ENCODE measurements at regions not wholly inside any gene's neighbourhood (a gene's known extent, or its start where the extent isn't known, plus 50 kb on each side); places are given as distances from the start of the nearest gene placed in this dataset.

DNA sequence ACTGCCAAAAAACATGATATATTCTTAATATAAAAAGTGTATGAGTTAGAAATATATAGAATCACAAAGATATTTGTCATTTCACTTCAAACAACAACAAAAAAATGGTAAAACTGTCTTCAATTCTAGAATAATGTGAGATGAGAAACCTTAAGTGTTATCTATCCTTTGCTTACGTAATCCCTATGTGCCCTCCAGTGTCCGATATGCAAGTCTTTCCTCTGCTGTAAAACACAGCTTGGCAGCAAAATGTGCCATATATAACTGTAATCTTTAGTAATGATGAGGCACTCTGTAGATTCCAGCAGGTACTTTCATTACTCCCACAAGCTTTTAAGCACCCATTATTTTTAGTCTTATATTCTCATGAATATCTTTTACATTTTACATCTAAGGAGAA lies 555.1 kb upstream of the FRG1 start:
- no peak for DNase-seq (ENCODE audit: low read depth)

DNA sequence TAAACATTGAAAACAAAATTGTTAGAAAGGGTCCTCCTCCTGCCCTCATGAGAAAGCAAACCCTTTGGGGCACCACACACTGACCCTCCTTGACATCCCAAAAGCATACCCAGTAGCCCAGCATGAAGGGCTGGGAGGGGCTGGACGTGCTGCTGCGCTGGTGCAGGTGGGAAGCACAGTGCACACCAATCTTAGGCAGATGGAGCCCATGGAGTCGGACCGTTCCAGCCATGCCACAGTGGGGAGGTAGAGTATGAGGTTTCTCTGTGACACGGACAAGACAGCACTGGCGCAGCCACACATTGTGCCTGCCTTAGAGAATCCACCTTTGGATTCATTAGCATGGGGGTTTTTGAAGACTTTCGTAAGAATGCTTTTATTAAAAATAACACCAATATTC lies 544.2 kb upstream of the FRG1 start:
- DNase-seq (ENCODE audit: low read depth), result no peak

DNA sequence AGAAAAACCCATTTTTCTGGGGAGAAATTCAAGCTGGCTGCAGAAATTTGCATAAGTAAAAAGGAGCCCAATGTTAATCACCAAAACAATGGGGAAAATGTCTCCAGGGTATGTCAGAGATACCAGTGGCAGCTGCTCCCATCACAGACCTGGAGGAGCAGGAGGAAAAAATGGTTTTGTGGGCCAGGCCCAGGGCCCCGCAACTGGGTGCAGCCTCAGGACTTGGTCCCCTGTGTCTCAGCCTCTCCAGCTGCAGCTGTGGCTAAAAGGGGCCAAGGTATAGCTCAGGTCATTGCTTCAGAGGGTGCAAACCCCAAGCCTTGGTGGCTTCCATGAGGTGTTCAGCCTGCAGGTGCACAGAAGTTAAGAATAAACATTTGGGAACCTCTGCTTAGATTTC lies 536.4 kb upstream of the FRG1 start:
- DNase-seq (ENCODE audit: low read depth), result no peak

DNA sequence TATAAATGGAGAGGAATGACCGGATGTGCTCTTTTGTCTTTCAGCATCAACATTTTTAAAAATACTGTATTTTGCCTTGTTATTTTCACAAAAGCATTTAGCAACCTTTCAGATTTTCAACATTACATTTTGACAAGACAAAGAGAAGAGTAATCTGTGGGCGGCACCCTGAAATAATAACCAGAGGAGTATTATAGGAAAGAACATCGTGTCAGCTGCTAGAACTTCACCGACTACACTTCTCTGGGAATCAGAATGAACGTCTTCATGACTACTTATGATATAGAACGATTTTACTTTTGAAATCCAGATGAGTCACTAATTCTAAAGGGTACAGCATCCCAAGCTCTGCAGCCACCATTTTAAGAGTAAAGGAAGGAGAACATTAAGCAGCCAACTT lies 531.5 kb upstream of the FRG1 start:
- no peak for DNase-seq (ENCODE audit: low read depth)

DNA sequence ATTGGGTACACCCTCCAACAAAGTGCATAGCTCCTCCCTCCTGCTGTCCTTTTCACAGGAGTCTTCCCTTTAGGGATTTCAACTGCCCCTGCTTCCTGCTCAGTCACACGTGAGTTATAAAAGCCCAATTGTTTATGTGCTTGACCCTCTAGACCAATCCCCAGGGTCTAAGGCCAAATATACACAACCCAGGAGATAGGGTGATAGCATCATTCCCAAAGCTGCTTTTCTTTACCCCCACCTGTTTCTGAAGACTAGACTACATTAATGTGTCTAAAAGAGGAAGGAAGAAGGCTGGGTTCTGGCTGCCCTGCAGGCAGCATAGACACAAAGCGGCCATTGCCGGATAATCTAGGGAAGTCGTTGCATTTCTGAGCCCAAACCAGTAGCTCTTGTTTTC lies 526.7 kb upstream of the FRG1 start:
- no peak for DNase-seq (ENCODE audit: low read depth)

DNA sequence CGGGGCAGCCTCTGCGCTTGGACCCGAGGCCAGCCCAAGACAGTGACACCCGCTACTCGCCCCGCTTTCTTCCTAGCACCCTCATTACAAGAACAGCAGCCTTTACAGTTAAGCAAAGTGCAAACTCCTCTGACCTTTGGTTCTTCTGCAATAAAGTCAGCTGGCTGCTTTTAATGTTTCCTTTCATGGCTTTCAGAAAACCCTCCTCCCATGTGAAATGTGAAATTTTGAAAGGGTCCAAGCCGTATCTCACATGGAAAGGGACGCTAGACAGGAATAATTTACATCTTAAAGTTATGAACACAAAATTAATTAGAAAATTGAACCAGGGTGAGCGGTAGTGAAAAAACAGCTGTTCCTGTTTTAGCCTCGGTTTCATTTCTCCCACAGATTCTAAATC lies 520.1 kb upstream of the FRG1 start:
- no peak for DNase-seq (ENCODE audit: low read depth)

DNA sequence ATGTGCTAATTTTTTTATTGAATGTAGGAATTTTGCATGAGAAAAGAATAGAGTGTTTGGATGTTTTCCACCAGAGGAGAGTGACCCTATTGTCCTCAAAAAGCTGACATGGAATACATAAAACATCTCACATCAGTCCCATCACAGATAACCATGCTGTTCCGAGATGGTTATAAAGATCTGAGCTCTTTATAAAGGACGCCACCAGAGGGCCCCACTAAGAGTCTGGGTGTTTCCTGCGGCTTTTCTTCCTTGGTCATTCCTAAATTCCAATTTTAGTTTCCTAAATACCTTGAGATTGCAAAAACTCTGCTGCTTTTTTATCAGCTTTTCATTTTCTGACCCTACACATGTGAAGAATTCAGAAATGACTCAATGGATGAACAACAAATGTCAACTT lies 504.5 kb upstream of the FRG1 start:
- DNase-seq (ENCODE audit: low read depth), result no peak

DNA sequence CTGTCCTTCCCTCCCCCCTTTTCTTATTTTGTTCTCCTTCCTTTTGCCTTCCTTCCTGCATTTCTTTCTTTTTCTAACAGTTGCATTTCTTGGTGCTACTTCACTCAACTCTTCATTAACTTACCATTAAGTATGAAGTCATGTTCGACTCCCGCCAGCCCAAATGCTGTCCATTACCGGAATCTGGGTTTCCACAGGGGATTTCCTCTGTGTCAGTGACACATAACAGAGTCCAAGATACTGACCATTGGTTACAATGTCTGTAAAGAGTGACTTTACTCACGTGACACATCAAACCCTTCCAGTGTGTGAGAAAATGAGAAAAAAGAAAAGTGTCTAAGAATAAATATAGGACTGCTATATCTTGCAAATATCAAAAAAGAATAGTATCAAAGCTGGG lies 500.0 kb upstream of the FRG1 start:
- DNase-seq (ENCODE audit: low read depth), result no peak

DNA sequence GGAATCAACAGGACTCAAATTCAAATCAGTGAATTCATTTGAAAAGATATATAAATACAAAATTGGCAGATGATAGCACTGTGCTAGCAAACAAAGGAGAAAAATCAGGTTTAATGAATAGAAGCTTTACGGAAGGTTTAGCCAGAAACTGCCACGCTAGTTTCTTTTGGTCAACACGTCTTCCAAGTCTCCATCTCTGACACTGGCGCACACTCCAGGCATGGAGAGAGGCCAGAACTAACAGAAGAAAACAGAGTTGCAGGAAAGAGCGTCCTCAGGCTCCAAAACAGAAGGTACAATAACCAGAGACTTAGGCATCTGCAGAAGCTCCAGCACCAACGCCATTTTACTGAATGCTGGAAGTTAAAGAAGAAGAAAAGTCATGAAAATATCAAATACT lies 497.3 kb upstream of the FRG1 start:
- no peak for DNase-seq (ENCODE audit: low read depth)

DNA sequence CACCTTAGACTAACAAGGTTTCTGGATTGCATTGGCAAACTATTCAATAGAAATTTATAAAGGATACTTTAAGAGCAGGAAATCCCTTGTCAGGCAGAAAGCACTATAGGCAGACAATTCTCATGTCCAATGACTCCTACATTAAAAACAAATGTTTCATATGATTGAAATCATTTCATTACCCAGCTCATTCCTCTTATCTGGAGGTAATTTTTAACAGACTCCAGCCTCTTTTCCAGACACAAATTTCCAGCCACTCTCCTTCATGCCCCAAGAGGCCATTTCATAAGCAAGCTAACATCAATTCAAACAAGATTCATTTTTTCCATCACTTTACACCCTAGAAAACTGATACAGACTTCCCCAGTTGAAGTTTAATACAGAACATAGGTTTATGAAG lies 495.1 kb upstream of the FRG1 start:
- no peak for DNase-seq (ENCODE audit: low read depth)

DNA sequence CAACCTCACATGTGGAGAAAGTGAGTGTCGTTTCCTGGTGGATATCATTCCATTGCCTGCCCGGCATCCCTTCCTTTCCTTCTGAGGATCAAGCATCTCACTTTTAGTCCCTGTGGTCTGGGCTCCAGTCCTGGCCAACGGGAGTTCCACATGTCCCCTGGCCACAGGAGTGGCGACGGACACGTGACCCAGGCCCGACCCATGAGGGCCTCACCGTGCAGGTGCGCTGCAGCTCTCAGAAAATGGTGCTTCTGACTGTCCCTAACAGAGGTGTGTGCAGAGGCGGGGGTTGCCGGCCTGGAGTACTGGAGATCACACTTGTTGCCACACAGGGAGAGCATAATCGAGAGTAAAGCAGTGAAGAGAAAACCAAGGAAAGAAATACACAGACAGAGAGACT lies 476.9 kb upstream of the FRG1 start:
- no peak for DNase-seq (ENCODE audit: low read depth)

DNA sequence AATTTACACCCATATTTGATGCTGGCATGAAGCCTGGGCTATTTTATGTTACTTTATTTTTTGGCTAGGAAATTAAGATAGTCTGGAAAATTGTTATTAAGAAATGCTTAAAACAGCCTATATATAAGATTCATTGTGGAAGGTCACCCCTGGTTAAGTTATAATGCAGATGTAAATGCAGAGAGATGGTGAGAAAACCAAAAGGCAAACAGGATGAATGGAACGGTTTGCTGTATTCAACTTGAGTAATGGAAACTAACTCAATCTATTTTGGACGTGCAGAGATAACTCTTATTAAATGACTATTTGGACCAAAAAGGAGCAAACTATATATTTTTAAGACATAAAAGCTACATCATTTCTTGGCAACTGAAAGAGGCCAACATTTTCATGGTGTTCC lies 446.3 kb upstream of the FRG1 start:
- DNase-seq (ENCODE audit: low read depth), result no peak

DNA sequence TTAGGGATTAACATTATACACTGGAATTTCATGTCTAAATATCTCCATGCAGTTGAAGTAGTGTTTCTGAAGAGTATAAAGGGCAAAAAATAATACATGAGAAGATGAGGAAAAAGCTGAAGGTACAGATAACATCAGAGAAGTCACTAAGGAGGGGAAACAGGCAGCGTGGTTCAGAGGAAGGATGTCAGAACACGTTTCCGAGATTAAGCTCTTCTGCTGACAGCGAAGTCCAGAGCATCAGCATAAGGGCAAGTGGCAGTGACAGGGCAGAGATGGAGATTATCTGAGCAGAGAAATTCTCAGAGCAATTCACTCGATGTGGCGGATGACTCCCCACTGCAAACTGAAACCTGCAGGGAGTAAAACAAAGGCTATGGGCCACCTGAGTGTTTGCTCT lies 443.2 kb upstream of the FRG1 start:
- no peak for DNase-seq (ENCODE audit: low read depth)

DNA sequence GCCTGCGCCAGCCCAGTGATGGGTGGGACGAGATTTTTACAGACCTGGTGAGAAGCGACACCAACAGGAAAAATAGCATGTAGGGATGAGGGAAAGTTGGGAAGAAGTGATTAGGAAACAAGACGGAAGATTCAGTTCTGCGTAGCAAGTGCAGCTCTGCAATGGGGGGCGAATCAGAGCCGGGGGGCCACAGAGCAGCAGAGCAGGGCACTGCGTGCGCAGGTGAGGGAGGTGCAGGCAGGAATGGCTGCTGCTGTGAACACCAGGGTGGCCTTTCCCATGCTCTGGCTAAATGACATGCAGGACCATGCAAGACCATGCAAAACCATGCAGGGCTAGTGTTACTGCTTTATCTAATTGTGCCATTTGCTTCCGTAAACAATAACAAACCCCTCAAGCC lies 442.7 kb upstream of the FRG1 start:
- no peak for DNase-seq (ENCODE audit: low read depth)

DNA sequence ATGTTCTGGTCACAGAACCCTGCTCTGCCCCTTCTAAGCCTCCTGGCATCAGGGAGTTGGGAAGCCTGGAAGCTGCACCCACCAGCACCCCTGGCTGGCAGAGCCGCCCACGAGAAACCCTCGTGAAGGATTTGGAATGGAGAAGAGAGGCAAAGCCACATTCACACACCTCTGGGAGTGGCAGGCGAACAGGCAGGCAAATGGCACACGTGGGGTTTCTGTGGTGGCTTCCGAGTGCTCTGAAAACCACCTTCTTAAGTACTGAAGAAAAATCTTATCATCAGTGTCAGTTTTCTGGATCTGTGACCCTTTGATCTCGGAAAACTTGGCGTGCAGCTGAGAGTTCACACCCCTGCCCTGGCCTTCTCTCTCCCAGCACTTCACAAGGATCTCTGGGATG lies 442.2 kb upstream of the FRG1 start:
- no peak for DNase-seq (ENCODE audit: low read depth)

DNA sequence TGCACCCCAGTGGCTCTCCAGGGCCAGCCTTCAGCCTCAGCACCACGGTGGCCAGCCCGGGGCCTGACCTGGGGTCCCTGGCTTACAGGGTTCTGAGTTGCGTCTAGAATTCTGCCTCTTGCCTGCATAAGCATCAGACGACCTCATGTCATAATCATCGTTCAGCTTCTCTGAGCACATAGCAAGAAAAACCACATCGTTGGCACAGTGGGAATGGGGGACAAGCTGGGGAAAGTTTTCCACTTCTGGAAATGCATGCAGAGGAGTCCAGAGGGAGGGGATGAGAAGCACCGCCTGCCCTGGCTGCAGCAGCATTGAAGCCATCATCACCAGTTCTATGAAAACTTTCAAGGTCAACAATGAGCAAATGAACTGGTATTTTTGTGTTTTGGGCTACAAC lies 441.0 kb upstream of the FRG1 start:
- DNase-seq (ENCODE audit: low read depth), result no peak

DNA sequence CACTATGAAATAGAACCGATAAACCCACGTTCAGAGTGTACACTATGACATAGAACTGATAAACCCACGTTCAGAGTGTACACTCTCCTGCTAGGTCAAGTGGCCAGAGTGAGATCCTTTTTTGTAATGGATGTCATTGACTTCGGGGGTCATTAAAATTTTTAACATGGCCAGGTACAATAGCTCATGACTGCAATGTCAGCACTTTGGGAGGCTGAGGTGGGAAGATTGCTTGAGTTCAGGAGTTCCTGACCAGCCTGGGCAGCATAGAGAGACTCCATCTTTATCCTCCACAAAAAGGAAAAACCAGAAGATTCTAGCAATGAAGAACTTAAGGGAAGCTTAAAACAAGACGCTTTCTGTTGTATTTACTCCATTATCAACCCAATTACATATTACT lies 439.7 kb upstream of the FRG1 start:
- DNase-seq (ENCODE audit: low read depth), result no peak

DNA sequence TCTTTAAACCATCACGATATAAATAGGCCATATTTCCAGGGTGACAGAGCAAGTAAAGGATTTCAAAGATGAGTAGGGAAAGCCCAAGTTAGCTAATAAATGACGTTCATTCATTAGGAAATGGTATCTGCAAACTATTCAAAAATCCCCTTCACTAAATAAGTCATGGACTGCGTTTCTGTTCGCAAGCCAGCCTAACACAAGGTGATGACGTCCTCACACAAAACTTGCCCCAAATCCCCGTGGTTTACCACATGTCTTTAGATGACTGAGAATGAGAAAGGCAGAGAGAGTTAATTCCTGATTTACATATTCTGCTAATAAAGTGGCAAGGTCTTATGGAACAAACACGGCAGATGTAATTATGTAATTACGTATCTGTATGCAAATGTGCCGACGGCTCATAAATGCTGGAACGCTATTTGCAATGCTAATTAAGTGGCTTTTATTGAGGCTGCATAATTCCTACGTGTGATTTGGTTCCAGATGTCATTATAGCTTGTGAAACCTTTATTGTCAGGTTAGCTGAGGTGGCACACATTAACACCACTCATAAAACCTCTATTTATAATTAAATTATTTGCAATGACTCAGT lies 437.7 kb upstream of the FRG1 start:
- no peak for DNase-seq (ENCODE audit: low read depth)

DNA sequence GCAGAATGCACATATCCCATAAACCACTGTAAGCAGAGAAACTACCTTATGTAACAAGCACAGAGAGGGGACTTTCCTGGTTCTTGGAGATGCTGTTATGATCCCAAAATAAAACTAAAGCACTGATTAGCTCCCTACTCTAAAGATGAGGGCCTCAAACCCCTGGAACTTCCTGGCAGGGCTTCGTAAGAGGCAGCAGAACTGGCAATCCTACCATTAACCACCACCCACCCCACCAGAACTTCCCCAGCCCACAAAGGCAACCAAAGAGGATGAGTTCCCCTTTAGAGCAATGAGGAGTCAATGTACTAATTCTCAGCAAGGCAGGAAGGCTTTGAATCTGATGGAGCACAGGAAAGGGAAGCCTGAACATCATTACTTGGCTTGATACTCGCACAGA lies 436.5 kb upstream of the FRG1 start:
- no peak for DNase-seq (ENCODE audit: low read depth)

DNA sequence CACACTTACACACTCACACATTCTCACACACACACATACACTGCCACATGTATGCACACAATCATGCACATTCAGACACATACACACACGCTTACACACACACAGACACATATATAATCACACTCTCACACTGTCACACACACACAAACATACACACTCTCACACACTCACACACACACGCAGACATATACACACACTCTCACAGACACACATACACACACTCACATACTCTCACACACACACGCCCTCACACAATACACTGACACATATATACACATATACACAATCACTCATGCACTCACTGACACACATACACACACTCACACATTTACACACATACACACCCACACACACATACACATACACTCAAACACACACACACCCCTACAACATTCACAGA lies 435.3 kb upstream of the FRG1 start:
- no peak for DNase-seq (ENCODE audit: low read depth)

DNA sequence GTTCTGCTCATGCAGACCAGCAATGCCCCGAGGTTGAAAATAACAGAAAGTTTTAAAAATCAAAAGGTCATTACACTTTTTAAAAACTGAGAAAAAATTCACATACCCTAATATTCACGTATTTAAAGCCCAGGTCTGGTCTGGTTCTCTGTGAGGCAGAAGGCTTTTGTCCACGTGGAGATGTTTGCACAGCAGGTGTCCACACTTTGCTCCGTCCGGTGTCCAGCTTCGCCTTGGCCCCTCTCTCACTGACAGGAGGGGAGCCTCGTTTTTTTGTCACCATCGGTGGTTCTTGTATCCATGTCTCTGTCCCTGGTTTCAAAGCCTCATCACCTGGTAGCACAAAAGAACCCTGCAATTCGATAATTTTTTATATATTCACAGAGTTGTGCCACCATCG lies 434.6 kb upstream of the FRG1 start:
- DNase-seq (ENCODE audit: low read depth), result no peak

DNA sequence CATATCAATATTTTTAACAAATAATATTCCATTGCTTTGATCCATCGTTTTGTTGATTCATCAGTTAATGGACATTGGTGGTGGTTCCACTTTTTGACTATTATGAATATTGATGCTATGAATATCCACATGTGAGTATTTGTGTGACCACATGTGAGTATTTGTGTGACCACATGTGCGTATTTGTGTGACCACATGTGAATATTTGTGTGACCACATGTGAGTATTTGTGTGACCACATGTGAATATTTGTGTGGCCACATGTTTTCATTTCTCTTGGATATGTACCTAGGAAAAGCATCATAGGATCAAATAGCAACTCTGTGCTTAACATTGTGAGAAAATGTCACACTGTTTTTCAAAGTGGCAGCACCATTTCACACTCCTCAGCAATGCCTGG lies 433.6 kb upstream of the FRG1 start:
- no peak for DNase-seq (ENCODE audit: low read depth)

DNA sequence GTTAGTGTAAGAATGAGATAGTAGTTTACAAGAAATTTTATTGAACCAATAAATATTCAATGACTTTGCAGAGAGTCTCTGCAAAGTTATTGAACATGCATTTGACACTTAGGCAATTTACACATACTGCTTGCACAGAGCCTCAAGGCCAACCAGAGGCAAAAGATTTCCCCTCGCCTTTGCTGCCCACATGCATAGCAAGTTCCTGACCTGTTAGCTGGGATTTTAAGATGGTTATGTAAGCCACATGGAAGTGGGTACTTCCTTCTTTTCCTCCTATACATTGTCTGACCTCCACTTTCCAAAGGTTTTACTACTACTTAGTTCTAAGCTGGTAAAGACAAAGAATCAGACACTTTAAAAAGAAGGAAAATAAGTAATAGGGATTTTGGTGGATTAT lies 430.1 kb upstream of the FRG1 start:
- DNase-seq (ENCODE audit: low read depth), result no peak

DNA sequence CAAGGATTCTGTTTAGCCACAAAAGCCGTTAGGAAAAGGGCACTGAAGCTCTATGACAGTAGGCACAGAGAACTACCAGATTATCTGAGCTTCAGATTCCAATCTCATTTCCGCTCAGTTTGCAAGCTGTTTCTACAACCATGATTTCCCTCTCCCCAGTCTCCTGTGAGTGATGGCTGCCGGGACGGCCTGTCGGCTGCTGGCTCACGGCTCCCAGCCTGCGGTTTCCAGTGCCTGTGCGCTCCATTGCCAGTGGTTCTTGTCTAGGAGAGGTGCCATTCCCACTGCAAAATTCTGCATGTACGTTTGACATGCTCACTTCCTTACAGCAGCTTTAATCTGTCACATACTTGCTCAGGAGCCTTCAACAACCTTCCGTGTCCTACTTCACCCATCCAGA lies 429.1 kb upstream of the FRG1 start:
- DNase-seq (ENCODE audit: low read depth), result no peak

DNA sequence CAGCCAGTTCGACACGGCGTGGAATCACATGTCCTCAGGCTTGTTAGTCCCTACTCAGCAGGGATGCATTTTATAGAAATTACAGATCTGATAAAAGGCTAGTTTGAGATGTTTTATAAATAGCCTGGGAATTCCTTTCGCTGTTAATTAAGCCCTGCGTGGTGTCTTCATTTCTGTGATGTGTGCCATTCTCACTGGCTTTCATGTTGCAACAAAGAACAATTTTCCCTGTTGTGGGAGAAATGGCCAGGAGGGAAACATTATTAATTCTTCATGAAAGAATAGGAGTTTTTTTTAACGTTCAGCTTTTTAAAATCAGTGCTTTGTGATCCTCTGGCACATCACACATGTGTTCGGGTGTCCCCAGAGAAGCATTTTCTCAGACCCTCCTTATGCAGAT lies 427.3 kb upstream of the FRG1 start:
- DNase-seq (ENCODE audit: low read depth), result no peak

All from activated T-helper 9 cell treated with anti-CD3 and anti-CD28 coated beads, Interleukin-2, amount 50 U/mL, for 16 hours (primary cell).